Esophagus muscularis mucosa (tissue), 3 donors: ENCODE measurements at regions not wholly inside any gene's neighbourhood (a gene's known extent, or its start where the extent isn't known, plus 50 kb on each side); places are given as distances from the start of the nearest gene placed in this dataset.

ENCODE experiments used
- CTCF ChIP-seq, 3 experiments: fragments of 200-600 bp in 2 of 3; fragments of 450-650 bp in 1 of 3; sonication (generic) in 2 of 3; IDR thresholded peaks; one replicate each; pipeline ENCODE4 v1.5.1; 2017 to 2019; ENCODE audit warnings: antibody characterized with exemption in 3 of 3, mild to moderate bottlenecking in 2 of 3, moderate library complexity in 1 of 3
- POLR2A ChIP-seq: fragments of 450-650 bp; IDR thresholded peaks from one replicate; pipeline ENCODE4 v1.6.1; 2017; ENCODE audit warnings: antibody characterized with exemption, moderate library complexity, mild to moderate bottlenecking, low read depth
- POLR2AphosphoS5 ChIP-seq, 2 donors: sonication (generic); formaldehyde crosslinking; IDR thresholded peaks; one replicate each; pipeline ENCODE4 v1.6.1; 2017; ENCODE audit warnings: antibody characterized with exemption in 2 of 2

DNA sequence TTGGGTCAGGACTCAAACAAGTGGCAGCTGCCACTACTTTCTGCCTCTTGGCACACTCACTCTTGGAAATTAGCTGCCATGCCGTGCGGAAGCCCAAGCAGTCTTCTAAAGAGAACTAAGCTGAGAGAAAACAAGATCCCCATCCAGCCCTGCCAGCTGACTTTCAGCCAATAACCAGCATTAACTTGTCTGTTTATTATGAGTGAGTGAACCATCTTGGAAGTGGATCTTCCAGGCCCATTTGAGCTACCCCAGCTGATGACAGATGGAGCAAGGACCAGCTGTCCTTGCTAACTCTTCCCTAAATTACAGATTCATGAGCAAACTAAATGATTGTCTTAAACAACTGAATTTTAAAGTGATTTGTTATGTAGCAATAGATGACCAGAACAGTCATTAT, 73.9 kb upstream of the RBM24 start:
- TF ChIP-seq POLR2A (no peak), POLR2AphosphoS5 (IDR thresholded peaks at IDR 0.05) (no peak), CTCF (IDR thresholded peaks at IDR 0.05) (no peak)
